CD4-positive, alpha-beta T cell treated with Interferon gamma for 1 hour (primary cell): ENCODE measurements at regions not wholly inside any gene's neighbourhood (a gene's known extent, or its start where the extent isn't known, plus 50 kb on each side); places are given as distances from the start of the nearest gene placed in this dataset.

Source experiments
- DNase-seq: peaks from one replicate; pipeline ENCODE4 v3.0.0-alpha.2; 2020

DNA sequence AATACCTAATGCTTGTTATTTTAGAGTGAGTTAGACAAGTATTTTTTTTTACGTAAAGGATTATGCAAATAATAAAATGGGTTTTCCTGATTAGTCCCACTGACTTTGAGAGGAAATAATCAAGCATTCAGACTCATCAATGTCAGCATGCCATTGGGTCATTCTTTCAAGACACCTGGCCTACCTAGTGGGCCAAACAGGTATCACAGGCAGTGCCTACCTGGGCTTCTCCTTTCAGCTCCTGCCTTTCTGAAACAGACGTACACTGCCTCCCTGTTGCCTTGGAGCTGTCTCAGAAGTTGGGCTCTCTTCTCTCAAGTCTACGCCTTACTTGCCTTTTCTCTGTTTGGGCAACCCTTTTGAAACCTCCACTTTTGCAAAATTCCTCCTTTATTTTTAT lies 545.6 kb downstream of the SNAPC1 start:
- DNase-seq = no peak

- no peak for DNase-seq
Observed at GRCh38 chr14:62308316-62308715, 546.1 kb downstream of the SNAPC1 start.

GRCh38 chr14:62308891-62309290 lies 546.7 kb downstream of the SNAPC1 start:
- no peak for DNase-seq

DNA sequence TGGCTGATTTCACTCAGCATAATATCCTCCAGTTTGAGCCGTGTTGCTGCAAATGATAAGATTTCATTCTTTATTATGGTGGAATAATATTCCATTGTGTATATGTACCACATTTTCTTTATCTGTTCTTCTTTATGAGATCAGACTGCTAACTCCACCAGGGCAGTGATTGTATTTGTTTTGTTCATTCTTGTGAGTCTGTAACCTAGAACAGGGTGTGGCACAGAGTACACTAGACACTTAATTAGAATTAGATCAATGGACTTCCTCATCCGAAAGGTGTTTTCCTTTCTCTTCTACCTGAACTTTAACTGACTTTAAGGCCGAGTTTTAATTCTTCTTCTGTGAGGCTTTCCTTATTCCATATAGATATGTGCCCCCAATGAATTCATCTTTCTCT lies 551.0 kb downstream of the SNAPC1 start:
- no peak for DNase-seq

DNA sequence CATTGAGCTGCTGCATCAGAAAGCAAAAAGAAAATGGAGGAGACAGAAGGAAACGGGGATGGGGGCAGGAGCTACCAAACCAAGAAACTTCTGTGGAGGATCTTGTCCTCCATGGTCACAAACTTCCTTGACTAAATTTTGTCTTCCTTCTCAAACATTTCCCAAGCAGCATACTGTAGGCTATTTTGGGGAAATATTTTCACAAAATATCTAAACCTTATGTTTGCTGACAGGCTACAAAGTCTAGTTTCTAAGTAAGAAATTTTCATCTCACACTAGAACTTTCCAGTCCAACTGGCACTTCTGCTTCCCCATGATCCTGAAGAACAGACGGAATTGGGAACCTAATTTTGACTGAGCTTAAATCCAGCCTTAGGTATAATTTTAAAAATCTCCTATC lies 552.0 kb downstream of the SNAPC1 start:
- no peak for DNase-seq

DNA sequence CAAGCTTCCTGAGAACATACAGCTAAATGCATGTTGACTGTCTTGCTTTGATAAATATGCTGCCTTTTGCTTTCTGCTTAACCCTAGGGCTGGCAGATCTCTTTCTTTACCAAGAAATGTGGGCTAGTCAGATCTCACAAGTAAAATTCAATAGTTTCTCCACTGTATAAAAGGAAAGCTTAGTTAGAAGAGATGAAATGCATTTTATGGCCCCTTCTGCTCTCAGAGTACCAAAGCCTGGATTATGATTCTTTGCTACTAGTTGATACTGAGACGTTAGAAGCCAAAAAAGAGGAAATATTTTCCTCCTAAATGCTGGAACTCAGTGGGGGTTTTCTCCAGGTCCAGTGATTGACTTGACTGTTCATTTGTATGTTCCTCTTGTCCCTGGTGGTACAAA lies 552.7 kb downstream of the SNAPC1 start:
- DNase-seq = no peak

DNA sequence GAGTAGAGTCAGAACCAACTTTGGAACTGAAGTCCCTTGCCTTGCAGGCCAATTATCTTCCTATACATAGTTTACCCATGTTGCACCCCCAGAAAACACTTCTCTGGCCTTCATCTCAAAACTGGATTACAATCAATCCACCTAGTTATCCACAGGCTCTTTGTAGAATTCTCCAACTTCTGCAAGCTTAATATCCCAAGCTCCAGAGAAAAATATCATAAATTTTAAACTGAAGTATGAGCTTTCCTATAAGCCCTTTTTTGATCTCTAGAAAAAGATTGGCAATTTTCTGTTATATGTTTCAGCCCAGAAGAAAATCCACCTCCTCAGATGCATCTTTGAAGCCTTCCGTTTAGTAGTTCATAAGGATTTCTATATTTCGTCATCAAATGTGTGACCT lies 553.4 kb downstream of the SNAPC1 start:
- DNase-seq = no peak

GRCh38 chr14:62322216-62322615 lies 560.0 kb downstream of the SNAPC1 start:
- no peak for DNase-seq

GRCh38 chr14:62329427-62329826 lies 567.2 kb downstream of the SNAPC1 start:
- no peak for DNase-seq

- DNase-seq = no peak
Observed at GRCh38 chr14:62347562-62348011, 585.4 kb downstream of the SNAPC1 start.

- no peak for DNase-seq
Observed at GRCh38 chr14:62357362-62357761, 595.1 kb downstream of the SNAPC1 start.

GRCh38 chr14:62364161-62364560 lies 601.9 kb downstream of the SNAPC1 start:
- DNase-seq = no peak

- no peak for DNase-seq
Observed at GRCh38 chr14:62364800-62365280, 602.6 kb downstream of the SNAPC1 start.

DNA sequence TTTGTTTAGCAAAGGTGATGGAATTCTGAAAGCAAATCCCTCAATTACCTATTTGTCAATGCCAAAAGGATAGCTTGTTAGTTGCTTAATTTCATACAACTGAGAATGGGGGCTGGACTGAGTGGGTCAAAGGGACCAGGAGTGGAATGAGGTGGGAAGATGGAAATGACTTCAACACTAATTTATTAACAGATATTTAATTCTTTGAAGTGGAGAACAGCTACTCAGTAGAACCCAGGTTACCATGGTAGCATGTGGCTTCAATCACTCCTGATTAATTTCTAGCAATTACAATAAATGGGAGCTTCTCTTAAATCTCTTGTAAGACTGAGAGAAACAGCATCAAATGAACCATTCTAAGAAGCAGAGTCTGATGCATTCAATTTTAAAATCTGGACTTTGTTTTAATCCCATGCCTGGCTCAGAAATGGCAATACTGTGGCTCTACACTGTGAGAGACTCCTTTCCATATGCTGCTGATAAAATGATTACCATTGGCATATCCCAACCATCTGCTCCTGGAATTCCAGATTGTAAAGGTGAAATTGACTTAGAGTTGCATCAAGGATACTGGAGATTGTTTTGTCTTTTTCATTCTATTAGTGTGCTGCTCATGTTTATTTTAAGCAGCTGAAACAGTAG lies 607.8 kb downstream of the SNAPC1 start:
- no peak for DNase-seq

DNA sequence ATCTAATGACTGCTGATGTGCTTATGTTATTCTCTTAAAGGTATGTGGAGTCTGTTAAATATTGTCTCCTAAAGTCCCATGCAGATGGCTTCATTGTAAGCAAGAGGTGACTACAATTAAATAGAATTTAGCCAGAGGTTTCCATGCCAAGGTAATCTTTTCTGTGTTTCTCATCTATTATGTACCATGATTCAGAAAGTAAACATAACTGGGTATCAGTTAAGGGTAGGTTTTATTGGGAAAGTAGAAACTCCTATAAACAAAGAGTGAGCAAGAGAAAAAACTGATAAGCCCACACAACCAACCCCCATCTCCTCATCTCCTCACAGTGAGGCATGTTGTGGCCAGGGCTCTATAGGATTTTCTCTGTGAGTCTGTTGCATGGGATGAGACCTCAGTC lies 611.7 kb downstream of the SNAPC1 start:
- DNase-seq = no peak

DNA sequence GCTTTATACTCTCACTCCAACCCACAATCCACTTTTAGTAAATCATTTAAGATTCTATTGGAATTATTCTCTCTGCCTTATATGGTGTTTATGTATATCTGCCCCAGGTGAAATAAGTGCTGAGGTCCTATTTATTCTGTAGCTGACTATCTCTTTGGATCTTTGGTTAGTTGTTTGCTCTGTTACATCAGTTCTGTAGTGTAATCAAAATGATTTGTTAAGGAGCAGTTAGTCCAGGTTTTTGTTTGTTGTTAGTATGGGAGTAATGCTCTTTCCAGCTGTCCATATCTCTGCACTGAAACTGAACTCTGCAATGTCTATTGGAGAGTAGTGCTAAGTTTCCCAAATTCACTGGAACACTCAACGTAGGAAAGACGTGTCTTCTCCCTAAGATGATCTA lies 615.8 kb downstream of the SNAPC1 start:
- DNase-seq = no peak

- no peak for DNase-seq
Observed at GRCh38 chr14:62381311-62382070, 619.3 kb downstream of the SNAPC1 start.

DNA sequence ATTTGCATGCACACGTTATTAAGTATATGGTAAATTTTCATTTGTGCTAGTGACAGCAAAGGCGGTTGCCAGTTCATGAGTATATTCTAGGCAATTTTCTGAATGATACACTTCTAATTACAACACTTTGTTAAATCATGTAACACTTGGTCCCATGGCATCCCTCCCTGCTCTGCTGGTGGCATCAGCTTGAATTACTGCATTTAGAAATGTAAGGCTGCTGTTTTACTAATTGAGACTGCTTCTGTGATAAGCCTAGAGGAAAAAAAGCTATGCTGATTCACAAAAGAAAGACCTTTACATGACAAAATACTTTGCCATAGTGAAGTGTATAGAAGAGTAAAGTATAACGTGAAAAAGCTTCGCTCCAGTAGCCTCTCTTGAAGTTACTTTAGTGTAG lies 636.1 kb downstream of the KCNH5 start:
- no peak for DNase-seq

- DNase-seq = no peak
Observed at GRCh38 chr14:62409626-62410300, 635.5 kb downstream of the KCNH5 start.

DNA sequence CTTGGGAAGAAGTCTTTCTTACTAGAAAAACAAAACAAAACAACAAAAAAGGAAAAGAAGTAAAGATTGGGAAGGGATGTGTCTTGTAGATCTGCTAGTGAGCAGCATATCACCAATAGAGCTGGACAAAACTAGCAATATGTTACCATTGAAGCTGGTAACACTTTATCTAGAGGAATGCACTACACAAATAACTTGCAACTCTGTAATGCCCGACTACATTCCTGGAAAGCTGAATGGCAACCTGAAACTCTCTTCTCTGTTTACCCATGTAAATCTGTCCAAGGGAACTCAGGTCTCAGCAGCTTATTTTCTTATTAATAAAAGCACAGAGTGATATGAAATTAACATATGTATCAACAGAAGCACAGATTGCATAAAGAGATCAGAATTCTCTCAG lies 624.4 kb downstream of the KCNH5 start:
- DNase-seq = no peak

GRCh38 chr14:62428429-62429203 lies 616.6 kb downstream of the KCNH5 start:
- no peak for DNase-seq

- no peak for DNase-seq
Observed at GRCh38 chr14:62429683-62430082, 615.6 kb downstream of the KCNH5 start.

DNA sequence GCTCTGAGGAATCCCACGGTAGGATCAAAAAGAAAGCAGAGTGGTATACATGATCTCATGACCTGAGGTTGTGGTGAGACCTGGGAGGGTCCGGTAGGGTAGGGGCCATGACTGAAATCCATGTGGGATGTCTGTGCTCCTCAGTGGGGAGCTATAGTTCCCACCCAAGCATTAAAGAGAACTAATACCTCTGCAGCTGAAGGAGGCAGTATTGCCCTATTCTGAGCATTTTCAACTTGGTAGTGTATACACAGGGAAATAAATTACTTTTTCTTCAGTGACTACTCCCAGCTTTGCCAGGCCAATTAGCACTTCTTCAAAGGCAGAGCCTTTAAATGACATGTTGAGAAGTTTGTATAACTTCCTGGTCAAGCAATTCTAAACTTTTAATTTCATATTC lies 613.8 kb downstream of the KCNH5 start:
- no peak for DNase-seq
